ENCODE measurements at regions not wholly inside any gene's neighbourhood (a gene's known extent, or its start where the extent isn't known, plus 50 kb on each side); places are given as distances from the start of the nearest gene placed in this dataset.

DNA sequence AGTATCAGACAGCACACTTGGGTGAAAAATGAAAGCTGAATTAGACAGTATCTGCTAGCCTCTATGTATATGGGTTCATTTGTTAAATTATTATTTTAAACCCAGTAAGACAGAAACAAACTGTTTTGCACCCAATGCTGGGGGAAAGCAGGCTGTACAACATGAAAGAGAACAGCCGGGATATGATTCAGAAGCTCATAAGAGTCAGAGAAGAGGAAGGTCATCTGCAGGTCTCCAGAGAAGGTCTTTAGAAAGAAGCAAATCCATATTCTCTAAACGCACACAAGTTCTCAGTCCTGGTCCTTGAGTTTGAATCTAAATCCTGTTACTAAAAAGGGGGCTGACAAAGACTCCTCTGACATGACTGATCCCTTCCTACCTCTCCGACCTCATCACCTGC lies 155.1 kb downstream of the SIPA1L2 start:
- TF ChIP-seq, protein P1, sequence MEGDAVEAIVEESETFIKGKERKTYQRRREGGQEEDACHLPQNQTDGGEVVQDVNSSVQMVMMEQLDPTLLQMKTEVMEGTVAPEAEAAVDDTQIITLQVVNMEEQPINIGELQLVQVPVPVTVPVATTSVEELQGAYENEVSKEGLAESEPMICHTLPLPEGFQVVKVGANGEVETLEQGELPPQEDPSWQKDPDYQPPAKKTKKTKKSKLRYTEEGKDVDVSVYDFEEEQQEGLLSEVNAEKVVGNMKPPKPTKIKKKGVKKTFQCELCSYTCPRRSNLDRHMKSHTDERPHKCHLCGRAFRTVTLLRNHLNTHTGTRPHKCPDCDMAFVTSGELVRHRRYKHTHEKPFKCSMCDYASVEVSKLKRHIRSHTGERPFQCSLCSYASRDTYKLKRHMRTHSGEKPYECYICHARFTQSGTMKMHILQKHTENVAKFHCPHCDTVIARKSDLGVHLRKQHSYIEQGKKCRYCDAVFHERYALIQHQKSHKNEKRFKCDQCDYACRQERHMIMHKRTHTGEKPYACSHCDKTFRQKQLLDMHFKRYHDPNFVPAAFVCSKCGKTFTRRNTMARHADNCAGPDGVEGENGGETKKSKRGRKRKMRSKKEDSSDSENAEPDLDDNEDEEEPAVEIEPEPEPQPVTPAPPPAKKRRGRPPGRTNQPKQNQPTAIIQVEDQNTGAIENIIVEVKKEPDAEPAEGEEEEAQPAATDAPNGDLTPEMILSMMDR (IDR thresholded peaks at IDR 0.05) = no peak
- TF ChIP-seq POLR2A (IDR thresholded peaks at IDR 0.05) (no peak), EP300 (IDR thresholded peaks at IDR 0.05) (no peak)
